ENCODE measurements at regions not wholly inside any gene's neighbourhood (a gene's known extent, or its start where the extent isn't known, plus 50 kb on each side); places are given as distances from the start of the nearest gene placed in this dataset.

- DNase-seq, result no peak
These were observed 456.7 kb downstream of the SLC16A7 start for GRCh38 chr12:60052483-60052882.

DNA sequence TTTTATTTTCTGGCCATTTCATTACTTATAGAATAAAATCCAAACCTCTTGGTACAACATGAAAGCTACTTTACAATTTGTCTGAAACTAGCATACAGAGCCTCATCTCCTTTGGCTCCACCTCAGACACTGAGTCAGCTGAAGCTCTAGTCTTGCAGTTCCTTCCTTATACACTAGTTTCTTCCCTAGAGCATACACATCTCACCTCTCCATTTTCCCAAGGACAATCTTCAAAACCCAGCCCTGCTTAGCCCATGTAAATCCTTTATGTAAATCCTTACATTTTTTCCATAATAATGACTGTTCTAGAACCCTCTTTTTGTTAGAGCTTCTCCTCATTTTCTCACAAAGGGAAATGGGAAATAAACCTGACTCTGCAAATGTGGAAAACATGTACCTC lies 463.4 kb downstream of the SLC16A7 start:
- DNase-seq, result no peak

DNA sequence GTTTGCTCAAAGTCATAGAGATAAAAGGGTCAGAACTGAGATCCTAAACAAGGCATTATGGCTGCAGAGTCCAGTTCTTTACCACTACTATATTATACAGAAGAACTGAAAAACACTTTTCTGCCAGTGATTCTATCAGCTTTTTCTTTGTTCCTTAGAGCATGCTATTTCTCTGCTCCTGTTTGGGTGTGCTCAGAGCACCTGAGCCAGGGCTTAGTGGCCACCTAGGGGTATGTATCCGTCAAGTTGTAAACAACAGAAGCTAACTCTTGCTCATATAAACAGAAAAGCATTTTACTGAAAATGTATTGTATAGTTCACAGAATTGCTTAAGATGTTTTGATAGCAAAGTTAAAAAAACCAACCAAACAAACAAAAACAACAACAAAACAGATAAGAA lies 470.8 kb downstream of the SLC16A7 start:
- DNase-seq, result no peak

- DNase-seq, result no peak
These were observed 474.7 kb downstream of the SLC16A7 start for GRCh38 chr12:60070552-60070951.

GRCh38 chr12:60071759-60072191 lies 475.9 kb downstream of the SLC16A7 start:
- DNase-seq, result no peak

- DNase-seq, result no peak
These were observed 477.1 kb downstream of the SLC16A7 start for GRCh38 chr12:60072911-60073310.

- no peak for DNase-seq
These were observed 479.3 kb downstream of the SLC16A7 start for GRCh38 chr12:60075091-60075490.

- no peak for DNase-seq
These were observed 482.2 kb downstream of the SLC16A7 start for GRCh38 chr12:60078026-60078425.

GRCh38 chr12:60093428-60093827 lies 497.6 kb downstream of the SLC16A7 start:
- no peak for DNase-seq

- DNase-seq, result no peak
These were observed 498.6 kb downstream of the SLC16A7 start for GRCh38 chr12:60094436-60094835.

- DNase-seq, result no peak
These were observed 500.9 kb downstream of the SLC16A7 start for GRCh38 chr12:60096727-60097126.

- no peak for DNase-seq
These were observed 504.3 kb downstream of the SLC16A7 start for GRCh38 chr12:60100160-60100559.

DNA sequence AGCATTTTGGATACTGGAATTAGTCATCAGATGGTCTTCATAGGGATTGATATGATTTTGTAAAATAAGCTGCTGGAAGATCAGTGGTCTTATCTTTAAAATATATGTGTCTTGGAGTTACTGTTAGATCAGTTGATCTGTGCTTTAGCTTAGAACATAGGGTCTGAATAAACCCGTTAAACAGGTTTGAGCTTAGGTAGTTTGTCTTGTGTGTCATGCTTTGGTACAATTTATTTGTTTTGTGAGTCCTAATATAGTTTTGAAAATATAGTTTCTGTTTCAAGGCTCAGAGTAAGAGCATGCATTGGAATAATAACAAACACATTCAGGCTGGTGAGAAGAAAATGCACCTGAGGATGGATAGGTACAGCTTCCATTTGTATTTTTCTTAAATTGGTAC lies 505.0 kb downstream of the SLC16A7 start:
- no peak for DNase-seq

DNA sequence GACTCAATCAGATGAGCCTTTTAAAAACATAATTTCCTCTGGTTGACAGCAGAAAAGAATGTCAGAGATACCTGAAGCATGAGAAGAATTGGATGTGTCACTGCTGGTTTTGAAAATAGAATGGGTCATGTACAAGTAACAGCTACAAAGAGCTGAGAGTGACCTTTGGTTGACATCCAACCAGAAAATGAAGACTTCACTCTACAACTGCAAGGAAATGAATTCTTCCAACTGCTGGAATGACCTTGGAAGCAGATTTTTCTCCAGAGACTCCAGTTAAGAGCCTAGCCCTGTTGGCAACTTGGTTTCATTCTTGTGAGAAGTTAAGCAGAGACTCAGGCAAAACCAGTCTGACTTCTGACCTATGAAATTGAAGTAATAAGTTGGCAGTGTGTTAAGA lies 505.9 kb downstream of the SLC16A7 start:
- DNase-seq, result no peak

DNA sequence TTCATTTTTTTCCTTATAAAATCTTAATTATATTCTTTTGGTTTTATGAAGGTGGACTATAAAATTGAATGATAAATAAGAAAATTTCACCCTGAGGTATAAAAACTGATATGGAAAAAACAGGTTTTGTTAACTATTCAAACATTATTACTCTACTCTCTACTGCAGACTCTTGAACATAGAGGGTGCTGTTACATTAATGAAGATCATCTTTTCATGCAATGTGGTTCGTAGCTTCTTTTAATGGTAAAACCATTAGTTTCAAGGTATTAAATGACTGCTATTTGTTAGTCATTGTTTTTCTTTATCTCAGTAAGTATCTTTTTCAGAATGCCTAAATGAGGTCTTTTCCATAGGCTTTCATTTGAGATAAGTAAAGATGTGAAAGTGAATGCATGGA lies 510.4 kb downstream of the SLC16A7 start:
- DNase-seq, result peak in 1 of 3 experiments; percentile 31

DNA sequence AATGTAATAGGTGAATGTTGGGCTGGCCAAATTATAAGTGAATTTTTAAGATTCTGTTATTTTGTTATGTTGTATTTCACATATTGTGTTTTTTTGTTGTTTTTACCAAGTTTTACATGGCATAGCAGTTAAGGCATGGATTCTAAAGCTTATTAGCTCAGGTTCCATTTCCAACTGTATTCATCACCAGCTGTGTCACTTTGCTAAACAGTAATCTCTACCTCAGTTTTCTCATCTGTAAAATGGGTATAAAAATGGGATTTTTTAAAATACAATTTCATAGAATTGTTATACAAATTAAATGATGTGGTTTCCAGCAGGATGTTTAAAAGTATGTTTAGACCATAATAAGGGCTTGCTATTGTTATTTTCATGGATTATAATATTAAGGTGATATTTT lies 512.2 kb downstream of the SLC16A7 start:
- DNase-seq, result no peak

DNA sequence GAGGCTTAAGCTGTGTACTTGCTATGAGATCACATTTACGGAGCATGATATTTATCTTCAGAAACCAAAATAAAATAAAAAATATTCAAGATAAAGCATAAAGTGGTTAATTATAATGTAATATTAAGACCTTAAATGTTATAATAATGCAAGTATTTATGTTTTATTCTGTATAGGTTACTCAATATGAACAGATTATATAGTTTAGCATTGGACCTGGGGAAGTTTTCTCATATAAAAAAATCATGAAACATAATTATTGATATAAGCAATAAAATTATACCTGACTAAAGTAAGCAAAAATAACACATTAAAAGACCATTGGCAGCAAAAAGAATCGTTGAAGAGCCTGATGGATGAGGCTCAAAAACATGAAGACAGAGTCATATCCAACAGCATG lies 516.2 kb downstream of the SLC16A7 start:
- DNase-seq, result no peak

GRCh38 chr12:60112763-60113162 lies 516.9 kb downstream of the SLC16A7 start:
- no peak for DNase-seq

DNA sequence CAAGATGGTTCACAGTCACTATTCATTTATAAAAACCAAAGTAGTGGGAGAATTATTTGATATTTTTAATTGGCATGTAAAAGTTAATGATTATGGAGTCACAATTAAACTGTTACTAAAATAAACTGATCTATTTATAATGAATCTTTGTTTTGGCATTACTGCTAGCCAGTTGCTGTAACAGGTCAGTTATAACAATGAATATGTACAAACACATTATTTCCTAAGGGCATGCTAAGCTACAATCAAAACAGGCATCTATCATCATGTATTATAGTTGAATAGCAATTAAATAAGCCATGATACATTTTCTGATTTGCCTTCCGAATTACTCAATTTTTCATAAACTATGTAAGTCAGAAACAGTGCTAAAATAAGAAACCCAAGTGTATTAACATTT lies 518.3 kb downstream of the SLC16A7 start:
- DNase-seq, result peak in 1 of 3 experiments; percentile 68

- DNase-seq, result no peak
These were observed 523.5 kb downstream of the SLC16A7 start for GRCh38 chr12:60119327-60119726.

GRCh38 chr12:60120199-60120598 lies 524.4 kb downstream of the SLC16A7 start:
- no peak for DNase-seq

DNA sequence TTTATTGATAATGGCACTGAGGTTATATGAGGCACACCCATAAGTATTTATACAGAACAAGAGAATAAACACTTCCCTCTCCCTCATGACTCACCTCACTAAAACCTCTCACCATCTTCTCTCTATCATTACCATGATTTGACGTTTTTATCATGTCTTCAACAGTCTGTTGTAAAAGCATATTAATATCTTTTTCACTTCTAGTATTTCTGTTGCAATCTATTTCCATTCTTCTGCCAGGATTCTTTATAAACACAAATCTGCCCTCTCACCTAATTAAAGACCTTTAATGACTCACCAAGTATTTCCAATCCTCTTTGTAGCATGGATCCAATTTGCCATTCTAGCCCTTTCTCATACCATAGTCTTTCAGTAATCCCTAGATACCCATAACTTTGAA lies 527.7 kb downstream of the SLC16A7 start:
- no peak for DNase-seq

DNA sequence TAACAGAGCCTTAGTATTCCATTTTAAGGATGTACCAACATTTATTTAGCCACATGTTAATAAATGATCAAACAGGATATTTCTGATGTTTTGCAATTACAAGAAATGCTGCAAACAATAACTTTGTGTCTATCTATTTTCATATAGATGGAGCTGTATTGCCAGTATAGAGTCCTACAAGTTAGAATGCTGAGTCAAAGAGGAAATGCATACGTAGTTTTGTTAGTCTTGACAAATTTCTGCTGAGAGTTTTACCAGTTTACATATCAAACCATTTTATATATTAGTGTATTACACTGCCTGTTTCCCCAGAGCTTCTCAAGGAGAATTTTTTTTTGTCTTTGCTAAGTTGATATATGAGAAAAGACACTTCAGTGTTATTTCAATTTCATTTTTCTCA lies 541.7 kb downstream of the SLC16A7 start:
- no peak for DNase-seq

DNA sequence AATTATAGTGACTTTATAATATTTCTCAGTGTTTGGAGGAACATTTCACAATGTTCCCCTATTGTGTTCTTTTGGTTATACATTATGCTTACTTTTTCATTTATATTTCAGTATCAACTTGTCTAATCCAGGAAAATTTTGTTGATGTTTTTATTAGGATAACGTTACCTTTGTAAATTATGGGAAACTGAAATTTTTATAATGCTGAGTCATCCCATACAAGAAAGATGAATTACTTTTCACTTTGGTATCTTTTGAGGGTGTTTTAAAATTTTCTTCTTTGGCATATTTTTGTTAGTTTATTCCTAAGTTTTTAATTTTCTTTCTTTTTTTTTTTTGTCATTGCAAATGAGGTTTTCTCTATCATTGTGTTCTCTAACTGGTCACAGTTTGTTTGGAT lies 542.7 kb downstream of the SLC16A7 start:
- no peak for DNase-seq

DNA sequence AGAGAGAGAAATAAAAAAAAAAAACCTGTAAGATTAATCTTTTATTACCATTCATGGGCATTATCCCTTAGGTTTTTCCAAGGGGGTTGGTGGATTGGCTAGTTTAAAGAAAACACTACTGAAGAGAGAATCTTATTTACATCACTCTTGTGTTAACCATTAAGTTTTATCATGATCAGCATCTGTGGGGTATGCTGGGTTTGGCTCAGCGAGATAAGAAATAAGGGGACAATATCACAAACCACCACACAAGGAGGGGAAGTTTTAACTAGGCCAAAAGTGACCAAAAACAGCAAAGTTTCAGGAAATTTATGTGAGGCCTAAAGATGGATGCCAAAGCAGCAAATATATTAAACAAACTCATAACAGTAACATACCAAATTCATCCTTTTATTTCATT lies 548.6 kb downstream of the SLC16A7 start:
- no peak for DNase-seq

DNA sequence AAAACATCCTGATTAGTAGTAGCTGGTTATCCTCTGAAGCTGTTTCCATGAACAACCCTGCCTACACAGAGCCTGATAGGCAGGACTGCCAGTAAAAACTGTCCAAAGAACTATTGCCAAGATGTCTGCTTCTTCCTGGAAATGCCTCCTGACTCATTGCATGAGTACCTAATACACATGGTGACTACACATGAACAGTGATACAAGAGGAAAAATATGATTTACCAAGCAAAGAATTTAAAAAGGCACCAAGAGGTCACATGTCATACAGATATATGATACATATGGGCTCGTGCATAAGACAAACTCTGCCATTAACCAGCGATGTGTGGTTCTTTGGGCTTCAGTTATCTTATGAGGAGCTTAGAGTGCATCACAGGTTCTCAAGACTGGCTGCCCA lies 552.3 kb downstream of the SLC16A7 start:
- DNase-seq, result no peak
